ENCODE measurements at regions not wholly inside any gene's neighbourhood (a gene's known extent, or its start where the extent isn't known, plus 50 kb on each side); places are given as distances from the start of the nearest gene placed in this dataset.

- in situ Hi-C loops (cut with HindIII; ENCODE audit: low pct_unique_long_range_greater_than_20kb, low sequenced_read_pairs) = no loop called here
Observed at GRCh38 chr13:73776151-73776785, 357.9 kb downstream of the KLF12 start.

GRCh38 chr13:73773168-73773549 lies 361.0 kb downstream of the KLF12 start:
- in situ Hi-C loops (cut with HindIII; ENCODE audit: low pct_unique_long_range_greater_than_20kb, low sequenced_read_pairs) = no loop called here
- no peak for DNase-seq (ENCODE audit: low read depth, low spot score)

More at GRCh38 chr13:73776151-73776785, 357.9 kb downstream of the KLF12 start:
- DNase-seq (ENCODE audit: low read depth, low spot score) = no peak

GRCh38 chr13:73772449-73773167 lies 361.6 kb downstream of the KLF12 start:
- no peak for DNase-seq (ENCODE audit: low read depth, low spot score)
- in situ Hi-C loops (cut with HindIII; ENCODE audit: low pct_unique_long_range_greater_than_20kb, low sequenced_read_pairs) = no loop called here

- in situ Hi-C loops (cut with HindIII; ENCODE audit: low pct_unique_long_range_greater_than_20kb, low sequenced_read_pairs) = no loop called here
- DNase-seq (ENCODE audit: low read depth, low spot score) = peak; percentile 30
Observed at GRCh38 chr13:73767747-73768315, 366.4 kb downstream of the KLF12 start.

- in situ Hi-C loops (cut with HindIII; ENCODE audit: low pct_unique_long_range_greater_than_20kb, low sequenced_read_pairs) = no loop called here
- no peak for DNase-seq (ENCODE audit: low read depth, low spot score)
Observed at GRCh38 chr13:73767191-73767741, 366.9 kb downstream of the KLF12 start.

- in situ Hi-C loops (cut with HindIII; ENCODE audit: low pct_unique_long_range_greater_than_20kb, low sequenced_read_pairs) = no loop called here
- DNase-seq (ENCODE audit: low read depth, low spot score) = peak; percentile 2
Observed at GRCh38 chr13:73765651-73766384, 368.4 kb downstream of the KLF12 start.

GRCh38 chr13:73759434-73759833 lies 374.8 kb downstream of the KLF12 start:
- in situ Hi-C loops (cut with HindIII; ENCODE audit: low pct_unique_long_range_greater_than_20kb, low sequenced_read_pairs) = no loop called here

GRCh38 chr13:73757481-73758233 lies 376.5 kb downstream of the KLF12 start:
- in situ Hi-C loops (cut with HindIII; ENCODE audit: low pct_unique_long_range_greater_than_20kb, low sequenced_read_pairs) = no loop called here
- DNase-seq (ENCODE audit: low read depth, low spot score) = no peak

More at GRCh38 chr13:73759434-73759833, 374.8 kb downstream of the KLF12 start:
- no peak for DNase-seq (ENCODE audit: low read depth, low spot score)

GRCh38 chr13:73754727-73755292 lies 379.4 kb downstream of the KLF12 start:
- in situ Hi-C loops (cut with HindIII; ENCODE audit: low pct_unique_long_range_greater_than_20kb, low sequenced_read_pairs) = no loop called here
- peak; percentile 83 for DNase-seq (ENCODE audit: low read depth, low spot score)

- in situ Hi-C loops (cut with HindIII; ENCODE audit: low pct_unique_long_range_greater_than_20kb, low sequenced_read_pairs) = no loop called here
- DNase-seq (ENCODE audit: low read depth, low spot score) = no peak
Observed at GRCh38 chr13:73754241-73754640, 380.0 kb downstream of the KLF12 start.

- DNase-seq (ENCODE audit: low read depth, low spot score) = no peak
- in situ Hi-C loops (cut with HindIII; ENCODE audit: low pct_unique_long_range_greater_than_20kb, low sequenced_read_pairs) = no loop called here
Observed at GRCh38 chr13:73751290-73751689, 382.9 kb downstream of the KLF12 start.

GRCh38 chr13:73748404-73748803 lies 385.8 kb downstream of the KLF12 start:
- in situ Hi-C loops (cut with HindIII; ENCODE audit: low pct_unique_long_range_greater_than_20kb, low sequenced_read_pairs) = no loop called here
- DNase-seq (ENCODE audit: low read depth, low spot score) = no peak

GRCh38 chr13:73745190-73745589 lies 389.0 kb downstream of the KLF12 start:
- DNase-seq (ENCODE audit: low read depth, low spot score) = no peak
- in situ Hi-C loops (cut with HindIII; ENCODE audit: low pct_unique_long_range_greater_than_20kb, low sequenced_read_pairs) = no loop called here

- DNase-seq (ENCODE audit: low read depth, low spot score) = no peak
- in situ Hi-C loops (cut with HindIII; ENCODE audit: low pct_unique_long_range_greater_than_20kb, low sequenced_read_pairs) = no loop called here
Observed at GRCh38 chr13:73742982-73743381, 391.2 kb downstream of the KLF12 start.

- no peak for DNase-seq (ENCODE audit: low read depth, low spot score)
- in situ Hi-C loops (cut with HindIII; ENCODE audit: low pct_unique_long_range_greater_than_20kb, low sequenced_read_pairs) = no loop called here
Observed at GRCh38 chr13:73741742-73742141, 392.5 kb downstream of the KLF12 start.

GRCh38 chr13:73741111-73741510 lies 393.1 kb downstream of the KLF12 start:
- DNase-seq (ENCODE audit: low read depth, low spot score) = no peak
- in situ Hi-C loops (cut with HindIII; ENCODE audit: low pct_unique_long_range_greater_than_20kb, low sequenced_read_pairs) = no loop called here

- in situ Hi-C loops (cut with HindIII; ENCODE audit: low pct_unique_long_range_greater_than_20kb, low sequenced_read_pairs) = no loop called here
- no peak for DNase-seq (ENCODE audit: low read depth, low spot score)
Observed at GRCh38 chr13:73740666-73741065, 393.5 kb downstream of the KLF12 start.
